GM12891 (cell line): ENCODE measurements at regions not wholly inside any gene's neighbourhood (a gene's known extent, or its start where the extent isn't known, plus 50 kb on each side); places are given as distances from the start of the nearest gene placed in this dataset.

ENCODE experiments used
- DNase-seq: peaks from one replicate; pipeline ENCODE4 v3.0.0; 2011; ENCODE audit warnings: low spot score; ENCODE audit not compliant: insufficient read length
- FAIRE-seq: peaks from 2 replicates; lab custom pipeline; 2011; peaks lifted over from hg19 to GRCh38; lab: Jason Lieb, UNC
- PAX5 ChIP-seq: IDR thresholded peaks from 2 replicates; pipeline ENCODE4 v1.6.1; 2011; ENCODE audit warnings: low read length, moderate library complexity, mild to moderate bottlenecking; ENCODE audit not compliant: insufficient read depth, severe bottlenecking
- POLR2A ChIP-seq: IDR thresholded peaks from 2 replicates; pipeline ENCODE4 v1.6.1; 2011; ENCODE audit warnings: low read depth, low read length, control low read depth
- POLR2AphosphoS5 ChIP-seq: IDR thresholded peaks from 2 replicates; pipeline ENCODE4 v1.6.1; 2011; ENCODE audit warnings: low read depth, low read length, control low read depth
- POU2F2 ChIP-seq: IDR thresholded peaks from 2 replicates; pipeline ENCODE4 v1.6.1; 2011; ENCODE audit warnings: low read depth, mild to moderate bottlenecking, control low read depth, low read length, moderate library complexity
- SPI1 ChIP-seq: IDR thresholded peaks from 2 replicates; pipeline ENCODE4 v1.6.1; 2011; ENCODE audit warnings: low read depth, low read length, control low read depth
- TAF1 ChIP-seq: IDR thresholded peaks from 2 replicates; pipeline ENCODE4 v1.6.1; 2011; ENCODE audit warnings: low read depth, low read length, control low read depth

DNA sequence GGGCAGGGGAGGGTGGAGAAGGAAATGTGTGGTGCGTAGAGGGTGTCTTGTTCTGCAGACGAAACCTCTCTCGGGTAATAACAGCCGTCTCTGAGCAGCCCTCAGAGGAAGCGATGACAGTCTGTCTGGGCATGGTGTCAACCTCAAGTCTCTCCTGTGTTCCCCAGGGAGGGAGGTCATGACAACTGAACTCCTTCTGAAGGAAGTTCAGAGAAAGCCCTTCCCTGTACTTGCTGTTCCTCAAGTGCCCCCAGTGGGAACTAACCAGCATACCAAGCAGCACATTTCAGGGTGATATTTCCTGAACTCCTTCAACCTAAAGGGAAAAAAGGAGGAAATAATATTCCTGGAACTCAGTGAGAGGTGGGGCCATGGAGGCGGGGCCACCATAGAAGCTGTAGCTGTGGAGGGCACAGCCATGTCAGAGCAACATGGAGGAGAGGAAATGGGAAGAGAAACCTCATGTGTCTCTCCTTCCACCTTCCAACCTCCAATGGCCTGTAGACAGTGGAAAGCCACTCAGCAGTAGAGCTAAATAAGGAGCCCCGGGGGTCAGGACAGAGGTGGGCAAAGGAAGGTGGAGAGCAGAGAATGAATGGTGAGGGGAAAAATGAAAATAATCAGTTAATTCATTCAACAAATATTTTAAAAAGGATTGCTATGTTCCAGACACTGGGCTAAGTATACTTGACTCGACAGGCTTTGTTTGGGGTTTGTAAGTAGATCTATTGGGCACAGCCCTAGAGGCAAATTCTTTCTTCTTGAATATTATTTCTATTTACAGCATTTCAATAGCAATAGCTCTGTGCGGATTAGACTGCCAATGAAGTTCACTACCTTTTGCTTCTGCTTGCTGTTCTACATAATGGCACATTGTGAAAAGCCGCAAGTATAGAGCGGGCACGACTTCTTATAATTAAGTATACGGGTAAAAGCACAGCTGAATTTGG is 61.0 kb upstream of the AOAH start:
- DNase-seq (peak; percentile 12), FAIRE-seq (peak; percentile 92)
- TF ChIP-seq SPI1 (0 out of 2 replicates have a peak, but pooled peaks have one; percentile 6), POLR2AphosphoS5 (no peak), TAF1 (no peak), PAX5 (no peak), POU2F2 (no peak)

DNA sequence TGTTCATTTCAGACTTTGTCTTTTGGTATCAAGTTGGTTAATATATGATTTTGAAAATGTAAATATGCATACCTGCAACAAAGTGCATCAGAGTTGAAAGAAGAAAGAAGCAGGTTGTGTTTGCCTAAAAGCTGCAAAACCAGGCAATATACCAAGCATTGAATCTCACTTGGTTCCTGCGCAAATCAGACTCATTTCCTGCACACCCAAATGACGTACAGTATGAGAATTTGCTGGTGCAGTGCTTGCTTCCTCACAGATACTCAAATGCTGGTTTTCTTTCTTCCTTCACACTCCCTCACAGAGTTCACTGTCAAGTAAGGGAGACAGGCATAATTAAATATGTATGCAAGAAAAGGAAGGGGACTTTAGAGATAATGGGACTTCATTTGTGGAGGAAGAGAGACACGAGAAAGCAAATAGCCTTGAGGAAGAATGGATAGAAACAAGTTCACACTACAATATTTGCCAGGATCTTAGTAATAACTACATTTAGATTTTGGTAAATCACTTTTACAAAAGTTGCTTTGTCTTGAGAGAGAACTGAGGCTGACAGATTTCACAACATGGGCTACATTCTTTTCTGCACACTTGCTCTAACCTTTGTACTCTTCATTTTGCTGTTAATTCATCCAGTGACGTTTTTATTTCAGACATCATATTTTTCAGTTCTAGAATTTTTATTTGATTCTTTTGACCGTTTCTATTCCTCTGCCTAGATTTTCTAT is 56.9 kb upstream of the AOAH start:
- no peak for TF ChIP-seq POLR2A
- no peak for TF ChIP-seq POLR2AphosphoS5
- FAIRE-seq, result no peak
- DNase-seq, result no peak

DNA sequence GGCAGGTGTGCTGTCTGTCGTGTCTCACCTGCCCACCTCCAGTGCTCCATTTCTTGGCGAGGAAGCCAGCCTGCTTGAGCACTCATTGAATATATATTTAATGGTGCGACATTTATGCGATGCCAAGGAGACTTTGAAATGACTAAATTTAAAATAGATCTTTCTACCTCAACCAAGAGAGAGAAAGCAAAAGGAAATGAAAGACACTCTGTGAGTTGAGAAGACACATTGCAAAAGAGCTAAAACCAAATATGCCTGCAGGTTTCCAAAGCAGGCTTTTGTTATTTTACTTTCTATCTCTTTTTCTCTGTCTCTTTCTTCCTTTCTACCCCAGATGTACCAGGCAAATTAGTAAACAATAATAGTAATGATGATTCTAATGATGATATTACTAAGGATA is 53.6 kb upstream of the AOAH start:
- TF ChIP-seq POLR2AphosphoS5 (no peak), SPI1 (no peak), PAX5 (no peak), POU2F2 (no peak), POLR2A (no peak), TAF1 (no peak)
- DNase-seq (no peak), FAIRE-seq (no peak)

DNA sequence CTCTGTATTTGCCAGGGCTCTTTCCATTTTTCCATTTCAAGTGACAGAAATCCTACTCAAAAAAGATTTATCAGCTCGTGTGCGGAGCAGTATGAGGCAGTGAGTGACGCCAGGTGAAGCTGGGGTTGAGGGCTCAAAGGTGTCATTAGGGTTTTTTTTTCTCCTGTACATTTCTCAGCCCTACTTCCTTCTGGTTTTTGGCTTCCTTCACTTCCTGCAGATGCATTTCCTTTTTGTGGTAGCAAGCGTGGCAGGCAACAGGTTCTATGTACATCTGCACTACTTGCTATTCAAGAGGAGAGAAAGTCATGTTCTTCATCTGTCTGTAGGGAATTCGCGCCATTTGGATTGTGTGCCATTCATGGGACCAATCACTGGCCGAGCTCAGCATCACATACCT is 52.8 kb upstream of the AOAH start:
- TF ChIP-seq PAX5, result no peak
- no peak for TF ChIP-seq SPI1
- no peak for TF ChIP-seq POU2F2
- TF ChIP-seq POLR2AphosphoS5, result no peak
- no peak for TF ChIP-seq POLR2A
- TF ChIP-seq TAF1, result no peak
- no peak for DNase-seq
- peak; percentile 74 for FAIRE-seq

DNA sequence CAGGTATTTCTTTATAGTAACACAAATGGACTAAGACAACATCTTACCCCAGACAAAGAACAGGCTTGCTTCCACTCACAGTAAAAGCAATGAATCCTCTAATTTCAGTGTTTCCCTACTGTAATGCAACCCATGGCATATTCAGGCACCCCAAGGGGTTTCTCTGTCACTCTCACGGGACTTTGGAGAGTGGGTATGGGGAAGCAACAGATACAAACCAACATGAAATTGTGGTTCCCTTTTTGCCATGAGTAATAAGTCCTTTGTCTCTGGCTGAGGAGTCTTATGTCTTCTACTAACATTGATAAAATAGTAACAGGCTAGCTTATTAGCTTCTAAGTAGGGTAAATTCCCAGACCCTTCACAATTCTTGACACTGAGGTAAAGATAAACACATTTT is 51.4 kb upstream of the AOAH start:
- no peak for FAIRE-seq

DNA sequence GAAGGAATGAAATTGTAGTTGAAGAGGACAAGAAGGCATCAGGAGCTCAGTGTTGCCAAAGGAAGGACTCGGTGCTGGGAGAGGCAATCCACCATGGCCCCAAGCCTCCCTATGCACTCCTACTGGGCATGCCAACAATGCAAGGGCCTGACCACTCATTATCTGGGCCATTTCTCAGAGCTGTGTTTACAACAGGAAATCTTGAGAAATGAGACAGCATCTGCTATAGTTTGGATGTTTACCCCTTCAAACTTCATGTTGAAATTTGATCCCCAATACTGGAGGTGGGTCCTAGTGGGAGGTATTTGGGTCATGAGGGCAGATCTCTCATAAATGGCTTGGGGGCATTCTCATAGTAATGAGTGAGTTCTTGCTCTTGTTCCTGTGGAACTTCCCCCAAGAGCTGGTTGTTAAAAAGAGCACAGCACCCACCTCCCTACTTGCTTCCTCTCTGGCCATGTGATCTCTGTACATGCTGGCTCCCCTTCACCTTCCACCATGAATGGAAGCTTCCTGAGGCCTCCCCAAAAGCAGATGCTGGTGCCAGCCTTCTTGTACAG is 50.8 kb upstream of the AOAH start:
- DNase-seq, result no peak
- FAIRE-seq, result no peak
- TF ChIP-seq PAX5 (no peak), SPI1 (no peak), POLR2A (no peak), POLR2AphosphoS5 (no peak), TAF1 (no peak), POU2F2 (no peak)

More for the DNA sequence above, 51.4 kb upstream of the AOAH start:
- TF ChIP-seq TAF1 (no peak), POLR2A (no peak), SPI1 (no peak), PAX5 (no peak), POU2F2 (no peak), POLR2AphosphoS5 (no peak)
- no peak for DNase-seq
